ENCODE measurements at regions not wholly inside any gene's neighbourhood (a gene's known extent, or its start where the extent isn't known, plus 50 kb on each side); places are given as distances from the start of the nearest gene placed in this dataset.

DNA sequence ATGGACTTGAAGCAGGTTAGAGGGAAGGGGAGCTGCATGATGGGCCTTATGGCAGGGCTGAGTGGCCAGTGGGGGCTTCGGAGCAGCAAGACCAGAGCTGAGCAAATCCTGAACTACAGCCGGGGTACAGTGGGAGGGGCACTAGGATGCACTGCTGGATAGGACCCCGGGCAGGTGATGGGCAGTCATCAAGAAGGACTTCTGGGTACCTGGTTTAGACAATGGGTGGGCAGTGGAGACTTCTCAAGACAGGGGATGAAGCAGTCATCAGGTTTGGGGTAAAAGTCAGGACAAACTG lies 507.4 kb upstream of the MYT1L start:
- TF ChIP-seq CTCF (conservative IDR thresholded peaks at IDR 0.05 in 1 of 2, IDR thresholded peaks at IDR 0.05 in 1 of 2; ENCODE audit: extremely low read depth in 1 of 2, insufficient read depth in 1 of 2, low read depth in 1 of 2, low read length in 2 of 2): no peak
- no peak for TF ChIP-seq EZH2 (IDR thresholded peaks at IDR 0.05; ENCODE audit: borderline replicate concordance, low read length)

Data from mammary epithelial cell (primary cell).